Kidney tubule cell (primary cell): ENCODE measurements at regions not wholly inside any gene's neighbourhood (a gene's known extent, or its start where the extent isn't known, plus 50 kb on each side); places are given as distances from the start of the nearest gene placed in this dataset.

Experiments used
- DNase-seq: peaks from one replicate; pipeline ENCODE4 v3.0.0-alpha.2; 2018; ENCODE audit warnings: low spot score

GRCh38 chr6:170134471-170135440 lies 156.1 kb downstream of the DLL1 start:
- DNase-seq: no peak

GRCh38 chr6:170134031-170134470 lies 156.8 kb downstream of the DLL1 start:
- no peak for DNase-seq

- DNase-seq: no peak
Measured at GRCh38 chr6:170132561-170132991, 158.3 kb downstream of the DLL1 start.

DNA sequence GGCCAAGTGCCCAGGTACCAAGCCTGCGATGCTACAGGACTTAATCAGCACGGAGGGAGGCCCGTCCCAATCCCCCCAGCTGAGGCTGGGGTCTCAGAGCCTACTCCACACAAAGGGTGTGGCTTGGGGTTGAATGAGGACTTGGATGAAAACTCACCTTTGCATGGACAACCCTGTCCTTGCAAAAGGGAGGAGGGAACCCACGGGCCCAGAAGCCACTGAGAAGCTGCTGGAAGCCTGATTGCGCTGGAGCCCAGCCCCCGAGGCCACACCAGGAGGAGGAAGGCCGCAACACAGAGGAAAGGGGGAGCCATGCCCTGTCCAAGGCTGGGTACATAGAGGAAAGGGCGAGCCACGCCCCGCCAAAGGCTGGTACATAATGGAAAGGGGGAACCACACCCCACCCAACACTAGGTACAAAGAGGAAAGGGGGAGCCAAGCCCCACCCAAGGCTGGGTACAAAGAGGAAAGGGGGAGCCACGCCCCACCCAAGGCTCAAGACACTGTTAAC lies 158.8 kb downstream of the DLL1 start:
- no peak for DNase-seq

DNA sequence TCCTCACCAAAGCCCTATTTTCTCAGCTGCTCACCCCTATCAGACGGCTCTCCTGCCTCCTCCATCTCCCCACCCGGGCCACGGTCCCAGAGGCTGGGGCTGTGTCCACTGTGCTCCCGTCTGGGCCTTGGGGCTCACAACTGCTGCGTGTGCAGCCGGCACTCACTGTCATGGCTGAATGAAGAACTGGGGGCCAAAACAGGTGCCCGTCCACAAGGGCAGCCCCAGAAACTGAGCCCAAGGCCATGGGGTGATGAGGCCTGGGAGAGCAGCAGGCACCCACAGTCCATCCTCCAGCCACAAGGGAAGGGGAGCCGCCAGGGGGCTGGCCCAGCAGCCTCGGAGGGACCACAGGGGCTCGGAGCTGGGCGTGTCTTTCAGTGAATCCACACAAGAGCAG lies 159.5 kb downstream of the DLL1 start:
- DNase-seq: no peak

DNA sequence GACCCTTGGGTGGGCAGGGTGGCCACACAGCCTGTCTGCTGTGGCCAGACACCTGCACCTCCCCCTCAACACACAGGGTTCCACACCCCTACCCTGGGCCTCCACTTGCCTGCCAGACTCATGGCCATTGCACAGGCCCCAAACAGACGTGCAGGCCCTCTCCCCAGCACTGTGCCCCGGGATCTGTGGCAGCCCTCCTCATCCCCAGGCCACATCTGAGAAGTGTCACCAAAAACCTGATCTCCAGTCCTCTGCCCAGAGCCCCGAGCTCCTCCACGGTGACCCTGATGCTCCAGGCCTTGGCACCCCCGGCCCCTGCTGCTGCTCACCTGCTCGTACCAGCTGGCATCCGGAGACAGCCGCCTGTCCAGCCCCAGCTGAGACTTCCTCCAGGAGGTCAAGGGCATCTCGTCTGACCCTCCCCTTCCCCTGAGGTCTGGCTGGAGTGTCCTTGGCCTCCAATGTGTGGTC lies 160.1 kb downstream of the DLL1 start:
- no peak for DNase-seq

DNA sequence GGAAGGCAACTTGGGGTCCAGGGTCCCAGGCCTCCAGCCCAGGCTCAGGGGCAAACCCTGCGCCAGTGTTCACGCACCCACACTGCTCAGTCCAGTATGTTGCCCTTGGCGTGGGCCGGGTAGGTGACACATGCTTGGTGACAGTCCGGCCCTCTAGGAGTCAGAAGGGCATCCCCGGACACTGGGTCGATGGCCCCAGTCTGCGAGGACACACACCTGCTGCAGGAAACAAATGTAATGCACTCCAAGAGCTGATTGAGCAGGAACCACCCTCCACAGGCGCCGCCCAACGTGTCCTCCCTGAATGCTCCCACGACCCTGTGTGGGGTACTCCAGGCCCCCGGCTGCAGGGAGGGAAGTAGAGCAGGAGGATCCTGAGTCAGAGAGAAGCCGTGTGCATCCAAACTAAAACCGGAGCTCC lies 160.7 kb downstream of the DLL1 start:
- DNase-seq: no peak

DNA sequence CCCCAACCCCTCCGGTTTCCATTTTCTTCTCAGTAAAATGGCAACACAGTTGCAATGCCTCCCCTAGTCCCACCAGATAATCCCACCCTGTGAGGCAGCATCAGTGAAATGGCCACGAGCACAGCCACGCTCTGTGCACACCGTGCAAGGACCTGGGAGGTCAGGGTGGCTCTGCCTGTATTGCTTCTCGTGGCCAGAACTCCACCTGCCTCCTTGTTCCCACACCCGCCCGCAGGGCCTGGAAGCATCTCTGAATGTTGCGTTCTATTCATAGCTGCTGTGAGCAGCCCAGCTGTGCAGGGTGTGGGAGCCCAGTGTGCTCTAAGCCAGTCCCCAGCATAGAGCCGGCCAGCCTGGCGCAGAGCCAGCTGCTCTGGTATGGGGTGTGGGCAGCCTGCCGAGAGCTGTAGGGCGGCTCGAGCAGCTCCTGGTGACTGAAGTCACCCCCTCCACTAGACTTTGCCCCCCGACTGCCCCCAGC lies 161.1 kb downstream of the DLL1 start:
- peak; percentile 25 for DNase-seq

DNA sequence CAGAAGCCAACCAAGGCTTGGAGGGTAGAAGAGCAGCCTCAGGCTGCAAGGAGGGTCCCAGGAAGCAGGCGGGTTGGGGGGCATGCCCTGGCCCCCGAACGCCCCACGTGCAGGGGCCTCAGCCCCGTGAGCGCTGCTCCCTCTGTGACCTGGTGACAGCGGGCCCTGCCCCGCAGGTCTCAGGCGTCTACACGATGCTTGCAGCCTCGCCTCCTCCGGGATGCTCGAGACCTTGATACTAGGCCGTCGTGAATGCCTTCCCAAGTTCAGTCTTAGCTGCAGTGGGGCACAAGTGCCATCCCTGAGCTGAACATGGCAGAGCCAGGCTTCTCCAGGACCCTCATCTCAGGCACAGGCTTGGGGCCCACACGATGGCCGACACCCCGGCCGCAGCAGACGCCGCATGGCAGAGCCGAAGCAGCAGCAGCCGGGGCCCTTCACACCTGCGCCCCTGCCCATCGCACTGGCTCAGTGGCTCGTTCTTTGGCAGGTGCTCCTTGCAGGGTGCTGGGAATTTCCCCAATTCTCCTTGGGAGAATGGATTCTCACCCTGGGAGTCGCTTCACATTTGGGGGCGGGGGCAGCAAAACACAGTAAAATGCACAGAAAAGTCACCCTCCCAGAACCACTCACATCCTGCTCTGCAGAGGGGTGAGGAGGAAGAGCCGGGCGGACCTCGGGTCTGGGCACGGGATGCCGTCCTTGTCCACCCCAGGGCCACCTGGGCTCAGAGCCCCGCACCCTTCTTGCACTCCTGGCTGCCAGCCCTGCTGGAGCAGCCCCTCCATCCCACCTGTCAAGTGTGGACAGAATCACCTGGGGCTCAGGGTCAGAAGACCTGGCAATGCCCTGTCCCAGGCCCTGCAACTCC lies 161.8 kb downstream of the DLL1 start:
- no peak for DNase-seq

- no peak for DNase-seq
Measured at GRCh38 chr6:170128346-170128745, 162.5 kb downstream of the DLL1 start.

DNA sequence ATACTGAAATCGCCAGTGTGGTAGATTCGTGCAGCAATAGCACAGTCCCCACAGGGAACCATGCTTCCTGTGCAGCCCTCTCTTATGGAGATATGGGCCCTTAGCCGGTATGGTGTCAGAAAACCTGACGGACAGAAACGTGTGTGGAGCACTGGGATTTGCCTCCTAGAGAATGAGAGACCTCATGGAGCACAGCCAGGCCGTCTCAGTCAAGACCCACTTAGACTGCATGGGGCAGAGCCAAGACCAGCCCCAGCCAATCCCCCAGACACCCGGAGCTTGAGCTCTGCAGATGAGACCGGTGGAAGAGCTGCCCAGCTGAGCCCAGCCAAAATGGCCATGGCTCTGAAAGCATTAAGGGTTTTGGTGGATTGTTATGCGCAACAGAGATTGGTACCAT lies 163.7 kb downstream of the DLL1 start:
- DNase-seq: no peak

- no peak for DNase-seq
Measured at GRCh38 chr6:170125456-170126300, 165.2 kb downstream of the DLL1 start.

DNA sequence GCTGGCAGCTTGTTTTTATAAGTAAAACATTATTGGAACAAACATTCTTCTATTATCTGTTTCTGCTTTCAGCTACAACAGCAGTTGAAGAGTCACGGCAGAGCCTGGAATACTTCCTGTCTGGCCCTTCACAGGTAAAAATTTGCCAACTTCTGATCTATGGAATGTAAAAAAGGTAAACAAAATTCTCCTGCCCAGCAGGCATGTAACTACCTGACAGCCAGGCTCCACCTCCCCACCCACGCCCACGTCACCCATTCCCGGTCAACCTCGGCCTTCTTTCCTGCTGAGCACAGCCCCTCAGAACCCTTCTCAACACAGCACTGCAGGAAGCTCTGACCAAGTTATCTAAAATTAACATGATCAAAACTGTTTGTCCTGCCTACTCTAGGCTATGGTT lies 166.0 kb downstream of the DLL1 start:
- peak; percentile 48 for DNase-seq

GRCh38 chr6:170124150-170124549 lies 166.7 kb downstream of the DLL1 start:
- DNase-seq: no peak

GRCh38 chr6:170122651-170123050 lies 168.2 kb downstream of the DLL1 start:
- DNase-seq: peak; percentile 7

- DNase-seq: no peak
Measured at GRCh38 chr6:170117111-170117972, 173.5 kb downstream of the DLL1 start.

- no peak for DNase-seq
Measured at GRCh38 chr6:170116636-170117035, 174.2 kb downstream of the DLL1 start.

- DNase-seq: no peak
Measured at GRCh38 chr6:170114956-170115855, 175.7 kb downstream of the DLL1 start.
